D721Med (cell line): ENCODE measurements at regions not wholly inside any gene's neighbourhood (a gene's known extent, or its start where the extent isn't known, plus 50 kb on each side); places are given as distances from the start of the nearest gene placed in this dataset.

ENCODE experiments used
- DNase-seq: peaks from one replicate; pipeline ENCODE4 v3.0.0; 2011; ENCODE audit warnings: low spot score; ENCODE audit not compliant: insufficient read length
- FAIRE-seq: peaks from 2 replicates; lab custom pipeline; 2011; peaks lifted over from hg19 to GRCh38; lab: Jason Lieb, UNC
- TF ChIP-seq, protein P1 (sequence below): IDR thresholded peaks from 2 replicates; pipeline ENCODE4 v1.5.1; 2012; ENCODE audit warnings: mild to moderate bottlenecking, control low read depth; ENCODE audit not compliant: insufficient read depth; ENCODE audit errors: missing control alignments

DNA sequence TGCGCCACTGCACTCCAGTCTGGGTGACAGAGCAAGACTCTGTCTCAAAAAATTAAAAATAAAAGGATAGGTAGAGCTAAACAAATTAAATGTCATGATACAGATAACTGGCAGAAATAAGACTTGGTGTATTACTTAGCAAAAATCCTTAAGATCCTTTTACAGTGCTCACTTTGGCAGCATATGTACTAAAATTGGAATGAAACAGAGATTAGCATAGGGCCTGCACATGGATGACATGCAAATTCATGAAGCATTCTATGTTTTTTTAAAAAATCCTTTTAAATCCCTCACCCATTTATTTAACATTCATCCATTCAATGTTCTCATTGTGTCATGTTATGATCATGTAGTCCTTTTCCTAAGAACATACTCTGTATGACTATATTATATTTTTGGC lies 528.8 kb downstream of the CD83 start:
- FAIRE-seq, result no peak
- no peak for DNase-seq
- TF ChIP-seq, protein P1, sequence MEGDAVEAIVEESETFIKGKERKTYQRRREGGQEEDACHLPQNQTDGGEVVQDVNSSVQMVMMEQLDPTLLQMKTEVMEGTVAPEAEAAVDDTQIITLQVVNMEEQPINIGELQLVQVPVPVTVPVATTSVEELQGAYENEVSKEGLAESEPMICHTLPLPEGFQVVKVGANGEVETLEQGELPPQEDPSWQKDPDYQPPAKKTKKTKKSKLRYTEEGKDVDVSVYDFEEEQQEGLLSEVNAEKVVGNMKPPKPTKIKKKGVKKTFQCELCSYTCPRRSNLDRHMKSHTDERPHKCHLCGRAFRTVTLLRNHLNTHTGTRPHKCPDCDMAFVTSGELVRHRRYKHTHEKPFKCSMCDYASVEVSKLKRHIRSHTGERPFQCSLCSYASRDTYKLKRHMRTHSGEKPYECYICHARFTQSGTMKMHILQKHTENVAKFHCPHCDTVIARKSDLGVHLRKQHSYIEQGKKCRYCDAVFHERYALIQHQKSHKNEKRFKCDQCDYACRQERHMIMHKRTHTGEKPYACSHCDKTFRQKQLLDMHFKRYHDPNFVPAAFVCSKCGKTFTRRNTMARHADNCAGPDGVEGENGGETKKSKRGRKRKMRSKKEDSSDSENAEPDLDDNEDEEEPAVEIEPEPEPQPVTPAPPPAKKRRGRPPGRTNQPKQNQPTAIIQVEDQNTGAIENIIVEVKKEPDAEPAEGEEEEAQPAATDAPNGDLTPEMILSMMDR, result no peak

DNA sequence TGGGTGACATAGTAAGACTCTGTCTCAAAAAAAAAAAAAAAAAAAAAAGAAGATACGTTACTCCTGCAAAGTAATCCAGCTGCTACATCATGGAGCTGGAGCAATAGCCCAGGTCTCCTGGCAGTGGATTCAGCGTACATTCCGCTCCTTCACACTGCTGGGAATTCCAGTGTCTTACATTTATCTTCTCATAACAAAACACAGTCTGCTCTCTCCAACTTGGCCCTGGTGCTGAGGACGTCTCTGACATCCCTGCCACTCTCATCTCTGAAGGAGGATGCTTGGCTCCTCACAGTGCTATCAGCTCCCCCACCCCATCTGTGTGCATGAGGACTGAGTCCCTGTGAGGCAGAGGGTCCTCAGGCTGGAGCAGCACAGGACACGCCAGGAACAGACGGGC lies 529.8 kb downstream of the CD83 start:
- DNase-seq (no peak), FAIRE-seq (no peak)

DNA sequence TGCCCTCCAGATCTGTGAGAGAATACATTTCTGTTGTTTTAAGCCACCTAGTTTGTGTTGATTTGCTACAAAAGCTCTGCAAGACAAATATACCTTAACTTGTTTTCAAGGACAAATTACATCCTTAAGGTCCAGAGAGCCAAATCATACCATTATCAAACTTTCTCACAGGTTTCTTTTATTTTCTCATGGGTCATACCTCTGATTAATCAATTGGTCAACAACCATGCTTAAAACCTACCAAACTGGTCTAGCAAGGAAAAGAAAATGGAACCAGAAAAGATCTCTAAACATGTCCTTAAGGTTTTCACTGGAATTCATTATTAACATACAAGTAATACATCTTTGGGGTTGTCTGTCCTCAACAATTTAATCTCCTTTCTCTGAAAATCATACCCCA lies 535.0 kb downstream of the CD83 start:
- no peak for DNase-seq
- TF ChIP-seq, protein P1, result no peak
- no peak for FAIRE-seq

More for the DNA sequence above, 529.8 kb downstream of the CD83 start:
- TF ChIP-seq, protein P1, result no peak

DNA sequence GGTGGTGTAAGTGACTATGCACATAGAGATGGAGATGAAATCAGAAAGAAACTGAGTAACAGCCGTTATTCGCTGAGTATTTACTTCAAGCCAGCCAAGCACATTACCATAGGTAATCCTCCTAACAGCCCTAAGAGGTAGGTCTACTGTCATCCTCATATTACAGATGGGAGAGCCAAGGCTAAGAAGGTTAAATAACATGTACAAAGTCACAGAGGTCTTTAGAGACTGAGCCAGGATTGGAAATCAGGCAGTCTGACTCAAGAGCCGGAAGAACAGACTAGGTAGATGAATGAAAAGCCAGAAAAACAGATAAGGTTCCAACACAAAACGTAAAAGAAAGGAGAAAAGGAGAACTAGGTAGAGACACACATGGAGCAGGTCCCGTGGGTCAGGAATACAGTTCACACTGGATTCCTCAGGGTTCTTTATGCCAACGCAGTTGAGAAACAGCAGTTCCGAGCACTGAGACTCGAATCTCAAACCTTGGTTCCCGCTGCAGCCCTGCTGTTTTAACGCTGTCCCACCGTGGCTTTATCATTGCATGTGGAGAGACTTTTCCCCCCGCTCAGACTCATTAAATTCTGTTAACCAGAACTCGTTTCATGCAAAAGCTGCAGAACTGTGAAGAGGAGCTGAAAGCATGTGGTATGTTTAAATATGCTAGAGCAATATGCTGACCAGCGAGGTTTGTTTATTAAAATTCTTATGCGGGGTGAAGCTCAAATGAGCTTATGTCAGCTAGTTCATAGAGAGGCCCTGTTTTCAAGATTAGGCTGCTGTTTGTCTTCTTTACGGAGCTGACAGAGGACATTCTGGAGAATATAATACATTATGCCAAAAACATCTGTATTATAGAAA lies 537.9 kb downstream of the CD83 start:
- FAIRE-seq (peak; percentile 95), DNase-seq (no peak)
- TF ChIP-seq, protein P1, result no peak

DNA sequence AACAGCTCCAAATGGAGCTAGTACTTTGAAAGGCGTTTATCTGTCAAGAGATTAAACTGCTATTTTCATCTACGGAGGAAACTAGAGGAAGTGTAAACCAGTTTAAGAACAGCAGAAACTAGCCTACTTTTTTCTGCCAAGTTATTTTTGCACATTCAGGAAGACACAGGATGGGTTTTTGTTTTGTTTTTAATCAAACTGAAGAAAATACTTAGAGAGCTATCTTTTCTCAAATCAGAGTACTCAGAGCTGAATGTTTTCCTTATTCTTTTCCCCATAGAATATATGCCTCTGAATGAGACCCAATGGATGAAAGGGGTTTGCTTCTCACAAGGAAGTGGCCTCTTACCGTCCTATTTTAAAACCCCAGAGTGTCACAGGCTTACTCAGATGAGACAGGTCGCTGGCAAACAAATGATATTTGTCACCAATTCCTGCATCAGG lies 538.5 kb downstream of the CD83 start:
- DNase-seq (no peak), FAIRE-seq (peak; percentile 16)
- TF ChIP-seq, protein P1, result no peak

DNA sequence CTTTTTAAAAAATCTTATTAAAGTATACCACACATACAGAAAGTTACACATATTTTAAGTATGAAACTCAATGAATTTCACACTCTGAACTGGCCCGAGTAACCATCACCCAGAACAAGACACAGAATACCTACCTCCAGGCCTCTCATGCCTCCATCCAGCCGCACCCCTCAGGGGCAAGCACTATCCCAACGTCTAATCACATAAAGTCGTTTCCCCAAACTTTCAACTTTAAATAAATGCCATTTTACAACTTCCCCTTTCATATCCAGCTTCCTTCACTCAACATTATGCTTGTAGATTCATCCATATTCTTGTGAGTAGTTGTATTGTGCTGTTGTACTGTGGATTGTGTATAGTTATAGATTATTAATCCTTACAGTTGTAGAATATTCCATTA lies 539.1 kb downstream of the CD83 start:
- FAIRE-seq, result no peak
- DNase-seq, result no peak
- TF ChIP-seq, protein P1, result no peak

DNA sequence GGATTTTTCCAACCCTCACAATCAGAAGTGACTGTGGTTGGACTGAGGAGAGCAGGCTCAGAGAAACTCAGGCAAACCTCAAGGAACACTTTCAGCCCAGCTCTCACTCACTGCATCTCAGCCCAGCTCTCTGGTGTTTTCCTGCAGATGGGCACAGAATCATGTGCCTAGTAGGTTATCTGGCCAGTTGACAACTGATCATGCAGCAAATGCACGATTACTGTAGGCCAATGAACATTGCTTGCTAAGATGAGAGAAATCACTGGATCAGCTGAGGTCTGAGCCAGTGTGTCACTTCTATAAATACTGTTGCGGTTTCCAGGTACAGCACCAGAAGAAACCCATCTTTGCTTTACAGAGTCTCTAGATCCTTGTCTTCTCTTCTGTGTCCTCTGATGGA lies 540.5 kb downstream of the CD83 start:
- DNase-seq, result no peak
- TF ChIP-seq, protein P1, result no peak
- no peak for FAIRE-seq
